Adrenal gland (tissue), 9 donors: ENCODE measurements at regions not wholly inside any gene's neighbourhood (a gene's known extent, or its start where the extent isn't known, plus 50 kb on each side); places are given as distances from the start of the nearest gene placed in this dataset.
A peak's percentile ranks its signal among the peaks of the same experiment; 100 is the strongest.

ENCODE experiments used
- DNase-seq, 7 donors: peaks; one replicate each; pipeline ENCODE4 v3.0.0-alpha.2; 2019 to 2020
- H3K27ac ChIP-seq, 5 donors: fragments of 200-600 bp; sonication (generic) in 4 of 5; 1 replicate in 3 of 5; 2 replicates in 2 of 5; pipeline versions ENCODE4 v1.5.1 to v1.8.0; 2016 to 2020; ENCODE audit warnings: mild to moderate bottlenecking in 1 of 5
- H3K27me3 ChIP-seq: fragments of 200-600 bp; 2 replicates; pipeline ENCODE4 v1.8.0; 2021
- H3K36me3 ChIP-seq, 2 donors: fragments of 200-600 bp; replicated peaks in 1 of 2; 1 replicate in 1 of 2; 2 replicates in 1 of 2; pipeline versions ENCODE4 v1.5.1 to v1.8.0; 2018 to 2022
- H3K4me1 ChIP-seq, 2 donors: fragments of 200-600 bp; replicated peaks in 1 of 2; 1 replicate in 1 of 2; 2 replicates in 1 of 2; pipeline versions ENCODE4 v1.5.1 to v1.8.0; 2018 to 2021
- H3K4me3 ChIP-seq, 4 donors: fragments of 200-600 bp; sonication (generic) in 3 of 4; one replicate each; pipeline ENCODE4 v1.5.1; 2016 to 2018
- H3K9me3 ChIP-seq, 3 donors: fragments of 200-600 bp; sonication (generic) in 1 of 3; replicated peaks in 1 of 3; 1 replicate in 2 of 3; 2 replicates in 1 of 3; pipeline versions ENCODE4 v1.5.1 to v1.8.0; 2016 to 2021
- POLR2A ChIP-seq, 2 donors: fragments of 450-650 bp; IDR thresholded peaks; one replicate each; pipeline ENCODE4 v1.6.1; 2017; ENCODE audit warnings: antibody characterized with exemption in 2 of 2, mild to moderate bottlenecking in 2 of 2, moderate library complexity in 1 of 2
- WGBS, 4 donors: extraction: QIAGEN DNeasy Blood & Tissue Kit in 2 of 4; methylation state at CpG; one replicate each; pipeline versions ENCODE4 v1.1.5 to v1.1.7; 2013 to 2017; 5-methylcytosine and 5-hydroxymethylcytosine counted together
- intact Hi-C, 2 donors: fragments of 100-400 bp; cut with DNase I; formaldehyde crosslinking; loops; one replicate each; pipeline versions ENCODE4 v1.14.1 to v1.15.0; 2022 to 2023
- TF ChIP-seq, protein P1 (sequence below), 6 experiments: fragments of 450-650 bp in 4 of 6; fragments of 200-600 bp in 2 of 6; sonication (generic) in 1 of 6; IDR thresholded peaks; 1 replicate in 5 of 6; 2 replicates in 1 of 6; pipeline versions ENCODE4 v1.5.1 to v1.8.0; 2016 to 2021; ENCODE audit warnings: antibody characterized with exemption in 6 of 6, mild to moderate bottlenecking in 2 of 6, moderate library complexity in 1 of 6
- donor health status: healthy with polysubstance abuse.
- donor health status: Bipolar disorder and iron deficiency.
- donor health status: DM: yes; HTN: yes; CAD: no.
- donor health status: DM: no; HTN: no; CAD: no.
- donor health status: DM: no; HTN: no; CAD: no.

DNA sequence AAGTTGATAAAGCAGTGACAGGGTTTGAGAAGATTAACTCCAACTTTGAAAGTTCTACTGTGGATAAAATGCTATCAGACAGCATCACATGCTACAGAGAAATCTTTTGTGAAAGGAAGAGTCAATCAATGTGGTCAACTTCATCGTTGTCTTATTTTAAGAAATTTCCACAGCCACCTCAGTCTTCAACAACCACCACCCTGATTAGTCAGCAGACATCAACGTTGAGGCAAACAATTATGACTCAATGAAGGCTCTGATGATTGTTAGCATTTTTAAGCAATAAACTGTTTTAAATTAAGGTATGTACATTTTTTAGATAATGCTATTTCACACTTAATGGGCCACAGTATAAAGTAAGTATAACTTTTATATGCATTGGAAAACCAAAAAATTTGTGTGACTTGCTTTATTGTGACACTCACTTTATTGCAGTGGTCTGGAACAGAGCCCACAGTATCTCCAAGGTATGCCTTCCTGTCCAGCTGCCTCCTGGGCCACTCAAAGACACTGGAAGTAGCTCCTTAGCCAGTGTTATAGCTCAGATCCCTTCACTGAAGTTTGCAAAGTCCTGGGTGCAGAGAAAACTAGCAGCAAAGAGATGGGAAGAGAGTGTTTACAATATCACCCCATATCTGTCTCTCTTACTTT lies 293.1 kb downstream of the ARHGAP12 start:
- Histone ChIP-seq H3K27ac (no peak overlapping the region), H3K4me3 (no peak overlapping the region), H3K27me3 (no peaks in the 10 kb centered on the region), H3K36me3 (no peaks in the 10 kb centered on the region), H3K9me3 (peaks cover 0 to under 1% (median 0%) of the 10 kb centered on the region in 3 donors), H3K4me1 (peaks cover 0 to 6% of the 10 kb centered on the region in 2 donors)
- intact Hi-C loops = no loop called here
- TF ChIP-seq, protein P1, sequence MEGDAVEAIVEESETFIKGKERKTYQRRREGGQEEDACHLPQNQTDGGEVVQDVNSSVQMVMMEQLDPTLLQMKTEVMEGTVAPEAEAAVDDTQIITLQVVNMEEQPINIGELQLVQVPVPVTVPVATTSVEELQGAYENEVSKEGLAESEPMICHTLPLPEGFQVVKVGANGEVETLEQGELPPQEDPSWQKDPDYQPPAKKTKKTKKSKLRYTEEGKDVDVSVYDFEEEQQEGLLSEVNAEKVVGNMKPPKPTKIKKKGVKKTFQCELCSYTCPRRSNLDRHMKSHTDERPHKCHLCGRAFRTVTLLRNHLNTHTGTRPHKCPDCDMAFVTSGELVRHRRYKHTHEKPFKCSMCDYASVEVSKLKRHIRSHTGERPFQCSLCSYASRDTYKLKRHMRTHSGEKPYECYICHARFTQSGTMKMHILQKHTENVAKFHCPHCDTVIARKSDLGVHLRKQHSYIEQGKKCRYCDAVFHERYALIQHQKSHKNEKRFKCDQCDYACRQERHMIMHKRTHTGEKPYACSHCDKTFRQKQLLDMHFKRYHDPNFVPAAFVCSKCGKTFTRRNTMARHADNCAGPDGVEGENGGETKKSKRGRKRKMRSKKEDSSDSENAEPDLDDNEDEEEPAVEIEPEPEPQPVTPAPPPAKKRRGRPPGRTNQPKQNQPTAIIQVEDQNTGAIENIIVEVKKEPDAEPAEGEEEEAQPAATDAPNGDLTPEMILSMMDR (IDR thresholded peaks at IDR 0.05) = no peak
- TF ChIP-seq POLR2A (IDR thresholded peaks at IDR 0.05) = no peak
- DNase-seq = no peak
- WGBS, 4 donors = 53 to 59% (median 55%) methylated on average over 2 of the region's 2 CpGs

DNA sequence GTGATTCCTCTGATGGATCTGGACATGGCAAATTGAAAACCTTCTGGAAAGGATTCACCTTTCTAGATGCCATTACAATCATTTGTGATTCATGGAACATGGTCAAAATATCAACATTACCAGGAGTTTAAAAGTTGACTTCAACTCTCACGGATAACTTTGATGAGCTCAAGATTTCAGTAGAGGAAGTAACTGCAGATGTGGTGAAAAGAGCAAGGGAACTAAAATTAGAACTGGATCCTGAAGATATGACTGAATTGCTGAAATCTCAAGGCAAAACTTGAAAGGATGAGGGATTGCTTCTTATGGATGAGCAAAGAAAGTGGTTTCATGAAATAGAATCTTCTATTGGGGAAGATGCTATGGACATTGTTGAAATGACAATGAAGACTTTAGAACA lies 293.6 kb downstream of the ARHGAP12 start:
- WGBS, 4 donors = 52 to 65% (median 58%) methylated on average over 1 of the region's 1 CpG
- intact Hi-C loops = no loop called here

DNA sequence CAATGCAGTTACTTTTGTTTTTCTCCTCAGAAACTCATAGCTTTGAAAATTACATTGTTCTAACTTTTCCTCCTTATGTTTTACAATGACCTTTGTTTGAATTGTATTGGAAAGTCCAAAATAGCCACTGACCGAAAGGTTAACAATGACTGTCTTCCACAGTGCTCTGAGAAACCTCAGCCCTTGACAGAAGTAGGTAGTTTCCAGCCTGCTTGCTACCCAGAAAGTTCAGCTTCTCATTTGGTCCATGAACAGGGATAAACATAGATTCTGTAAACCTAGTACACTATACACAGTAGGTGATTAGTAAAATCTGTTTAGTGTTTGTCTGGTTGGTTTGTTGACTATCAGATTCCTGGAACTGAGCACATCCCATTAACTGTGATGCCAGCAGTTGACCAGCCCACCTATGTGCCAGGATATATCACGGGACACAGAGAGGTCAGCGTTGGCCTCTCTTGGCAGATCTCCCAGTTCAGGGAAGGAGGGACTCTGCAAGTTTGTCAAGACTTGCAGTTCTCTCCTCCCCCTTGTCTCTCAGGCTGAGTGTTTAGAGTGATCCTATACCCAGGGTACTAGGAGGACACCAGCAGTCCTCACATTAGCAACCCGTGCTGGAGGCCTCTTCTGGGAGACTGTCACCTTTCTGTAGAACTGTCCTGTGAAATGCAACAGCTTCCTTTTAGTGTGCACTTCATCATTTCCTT lies 297.6 kb downstream of the ARHGAP12 start:
- DNase-seq = peak in 4 of 7 donors; percentile 32 to 45 (median 34)
- intact Hi-C loops = no loop called here
- peaks cover 0 to 6% of the 10 kb centered on the region in 2 donors for H3K4me1 ChIP-seq
- H3K4me3 ChIP-seq = no peak overlapping the region
- no peaks in the 10 kb centered on the region for H3K27me3 ChIP-seq
- 41 to 64% (median 48%) methylated on average over 4 of the region's 4 CpGs for WGBS, 4 donors
- H3K27ac ChIP-seq = no peak overlapping the region
- no peaks in the 10 kb centered on the region for H3K36me3 ChIP-seq
- H3K9me3 ChIP-seq = peaks cover 0 to 5% (median 0%) of the 10 kb centered on the region in 3 donors
- no peak for TF ChIP-seq POLR2A (IDR thresholded peaks at IDR 0.05)

More for the DNA sequence above, 293.6 kb downstream of the ARHGAP12 start:
- peaks cover 0 to 6% of the 10 kb centered on the region in 2 donors for H3K4me1 ChIP-seq
- H3K27ac ChIP-seq = no peak overlapping the region
- DNase-seq = no peak
- no peaks in the 10 kb centered on the region for H3K27me3 ChIP-seq
- H3K4me3 ChIP-seq = no peak overlapping the region
- peaks cover 0 to 5% (median 0%) of the 10 kb centered on the region in 3 donors for H3K9me3 ChIP-seq
- no peaks in the 10 kb centered on the region for H3K36me3 ChIP-seq
- TF ChIP-seq POLR2A (IDR thresholded peaks at IDR 0.05) = no peak
- TF ChIP-seq, protein P1 (IDR thresholded peaks at IDR 0.05) = no peak

DNA sequence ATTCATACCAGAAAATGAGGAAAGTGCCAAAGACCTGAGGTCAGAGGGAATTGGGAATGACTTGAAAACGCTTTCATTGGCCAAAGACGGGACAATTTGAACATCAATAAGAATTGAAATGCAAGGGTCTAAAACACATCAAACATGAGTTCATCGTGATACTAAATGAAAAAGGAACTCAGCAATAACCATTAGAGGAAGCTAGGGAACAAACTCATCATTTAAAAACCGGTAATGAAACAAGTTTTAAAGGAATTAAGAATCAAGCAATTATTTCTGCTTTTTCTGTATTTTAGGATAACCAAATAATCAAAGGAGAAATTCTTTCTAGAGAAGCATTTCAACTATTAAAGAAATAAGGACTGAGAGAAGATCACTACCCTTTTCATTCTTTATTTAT lies 303.1 kb downstream of the ARHGAP12 start:
- no peak for TF ChIP-seq POLR2A (IDR thresholded peaks at IDR 0.05)
- H3K27ac ChIP-seq = peak overlapping the region in 1 of 5 donors; percentile 24
- no peaks in the 10 kb centered on the region for H3K4me1 ChIP-seq
- H3K9me3 ChIP-seq = peaks cover 0 to 5% (median 0%) of the 10 kb centered on the region in 3 donors
- DNase-seq = no peak
- no peak overlapping the region for H3K4me3 ChIP-seq
- H3K36me3 ChIP-seq = no peaks in the 10 kb centered on the region
- no peaks in the 10 kb centered on the region for H3K27me3 ChIP-seq
- intact Hi-C loops = no loop called here
- WGBS, 4 donors = 69 to 85% (median 81%) methylated on average over 4 of the region's 4 CpGs

- Histone ChIP-seq H3K27me3 (no peaks in the 10 kb centered on the region), H3K27ac (peak overlapping the region in 1 of 5 donors; percentile 24)
- TF ChIP-seq, protein P1 (IDR thresholded peaks at IDR 0.05) = no peak
- TF ChIP-seq POLR2A (IDR thresholded peaks at IDR 0.05) = no peak
These were observed 304.0 kb downstream of the ARHGAP12 start for GRCh38 chr10:31624611-31625010.

More at GRCh38 chr10:31624611-31625010, 304.0 kb downstream of the ARHGAP12 start:
- Histone ChIP-seq H3K4me3 (no peak overlapping the region), H3K36me3 (no peaks in the 10 kb centered on the region), H3K9me3 (no peaks in the 10 kb centered on the region), H3K4me1 (no peaks in the 10 kb centered on the region)
- intact Hi-C loops = no loop called here
- no peak for DNase-seq
